HK-2 (cell line): ENCODE measurements at regions not wholly inside any gene's neighbourhood (a gene's known extent, or its start where the extent isn't known, plus 50 kb on each side); places are given as distances from the start of the nearest gene placed in this dataset.
"Not testable (repeated sequence)": the region's sequence is repeated elsewhere in the genome, so short reads cannot be mapped to it uniquely, and the experiment has no call there.

Experiments used
- DNase-seq: peaks from one replicate; pipeline ENCODE4 v3.0.0-alpha.2; 2018; ENCODE audit not compliant: unreplicated experiment

DNA sequence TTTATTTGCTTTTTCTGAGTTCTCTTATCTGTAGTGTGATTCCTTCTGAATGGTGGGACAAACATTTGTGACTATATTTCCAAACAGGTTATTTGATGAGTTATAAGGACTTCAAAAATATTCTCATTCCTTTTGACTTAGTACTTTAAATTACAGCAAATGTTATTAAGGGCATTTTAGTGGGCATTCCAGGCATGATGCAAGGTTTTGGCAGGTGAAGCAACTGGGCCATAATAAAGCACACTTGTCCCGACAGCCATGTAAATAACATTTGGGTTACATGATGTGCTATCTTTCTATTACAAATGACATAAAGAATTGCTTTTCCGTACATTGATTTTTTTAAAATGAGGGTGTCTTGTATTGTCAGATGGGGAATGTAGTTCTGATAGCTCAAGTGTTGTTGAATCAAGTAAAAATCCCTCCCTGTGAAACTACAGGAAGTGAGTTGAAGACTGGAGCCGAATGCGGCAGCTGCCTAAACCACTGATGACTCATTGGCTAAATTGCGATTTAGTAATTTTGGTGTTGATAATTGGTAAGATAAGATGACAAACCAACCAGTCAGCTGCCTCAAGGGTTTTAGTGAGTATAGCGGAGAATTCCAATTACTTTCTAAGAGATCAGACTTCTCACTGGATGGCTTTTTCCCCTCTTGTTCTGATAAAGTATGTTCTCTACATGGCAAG, 231.3 kb upstream of the NPY start:
- DNase-seq = no peak

DNA sequence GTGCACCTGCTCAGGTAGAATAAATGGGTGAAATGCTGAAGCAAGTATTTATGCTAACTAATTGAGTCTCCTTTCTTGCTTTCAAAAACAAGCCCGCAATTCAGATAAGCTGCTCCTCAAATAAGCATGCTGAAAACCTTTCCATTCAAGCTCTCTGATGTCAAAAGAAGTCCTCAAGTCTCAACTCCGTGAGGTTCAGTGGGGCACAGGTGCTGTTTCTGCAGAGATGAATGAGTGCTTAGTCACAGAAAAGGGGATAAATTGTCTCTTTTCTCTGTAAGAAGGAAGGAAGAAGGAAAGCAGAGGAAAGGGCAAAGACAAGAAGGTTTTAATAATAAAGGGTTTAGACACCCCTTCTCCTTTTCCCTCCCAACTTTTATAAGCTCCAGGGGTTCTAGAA, 229.8 kb upstream of the NPY start:
- DNase-seq = no peak

DNA sequence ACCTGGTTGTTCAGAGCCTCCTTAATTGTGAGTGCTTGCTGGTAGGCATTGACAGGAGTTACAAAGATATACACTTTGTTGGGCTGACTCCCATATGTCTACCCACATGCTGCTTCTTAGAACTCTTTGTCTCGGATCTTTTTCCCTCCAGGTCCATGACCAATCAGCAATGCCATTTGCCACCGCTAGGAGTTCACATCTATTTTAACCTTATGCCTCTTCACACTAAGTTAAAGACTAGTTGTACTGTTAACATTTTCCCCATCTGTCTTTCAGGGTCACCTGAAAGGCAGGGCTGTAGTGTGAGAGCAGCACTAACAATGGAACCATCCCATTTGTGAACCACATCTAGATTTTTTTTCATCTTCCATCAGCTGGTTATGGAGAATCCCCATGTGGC, 226.7 kb upstream of the NPY start:
- DNase-seq = no peak

DNA sequence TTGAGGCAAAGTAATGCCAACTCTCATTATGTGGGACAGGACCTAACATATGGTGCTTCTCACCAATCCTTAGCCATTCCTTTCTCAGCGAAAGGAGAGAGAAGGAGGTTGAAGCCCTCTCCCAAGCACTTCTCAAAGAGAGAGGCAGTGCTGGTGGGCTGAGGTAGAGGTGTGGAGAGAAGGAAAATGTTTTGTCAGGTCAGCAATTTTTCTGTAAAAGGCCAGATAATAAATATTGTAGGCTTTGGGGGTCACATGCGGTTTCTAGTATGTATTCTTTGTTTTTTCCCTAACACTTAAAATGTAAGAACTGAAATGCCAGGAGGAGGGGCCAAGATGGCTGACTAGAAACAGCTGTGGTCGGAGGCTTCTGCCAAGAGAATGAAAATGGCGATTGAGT, 225.0 kb upstream of the NPY start:
- DNase-seq = no peak

DNA sequence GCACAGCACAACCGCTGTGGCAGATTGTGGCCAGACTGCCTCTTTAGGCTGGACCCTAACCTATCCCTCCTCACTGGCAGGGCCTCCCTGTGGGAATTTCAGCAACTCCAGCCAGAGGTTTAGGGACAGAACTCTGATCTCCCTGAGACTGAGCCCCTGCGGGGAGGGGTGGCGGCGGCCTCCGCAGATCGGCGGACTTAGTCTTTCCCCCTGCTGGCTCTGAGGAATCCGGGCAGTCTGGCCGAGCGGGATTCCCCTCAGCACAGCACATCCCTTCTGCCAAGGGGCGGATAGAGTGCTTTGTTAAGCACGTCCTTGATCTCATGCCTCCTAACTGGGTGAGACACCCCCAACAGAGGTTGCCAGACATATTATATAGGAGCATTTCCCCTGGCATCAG, 224.2 kb upstream of the NPY start:
- no peak for DNase-seq

DNA sequence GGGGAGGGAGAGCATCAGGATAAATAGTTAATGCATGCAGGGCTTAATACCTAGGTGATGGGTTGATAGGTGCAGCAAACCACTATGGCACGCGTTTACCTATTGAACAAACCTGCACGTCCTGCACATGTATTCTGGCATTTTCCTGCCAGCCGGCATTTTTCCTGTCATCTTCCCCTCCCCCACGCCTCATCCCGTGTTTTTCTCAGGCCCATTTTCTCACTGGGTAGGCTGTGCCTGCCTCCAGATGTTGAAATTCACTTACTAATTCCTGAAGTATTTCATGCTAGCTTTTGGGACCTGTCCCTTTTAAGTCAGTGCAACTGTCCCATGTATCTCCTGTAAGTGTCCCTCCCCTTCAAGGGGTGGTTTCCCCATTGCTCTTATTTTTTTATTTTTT, 220.3 kb upstream of the NPY start:
- DNase-seq = no peak

DNA sequence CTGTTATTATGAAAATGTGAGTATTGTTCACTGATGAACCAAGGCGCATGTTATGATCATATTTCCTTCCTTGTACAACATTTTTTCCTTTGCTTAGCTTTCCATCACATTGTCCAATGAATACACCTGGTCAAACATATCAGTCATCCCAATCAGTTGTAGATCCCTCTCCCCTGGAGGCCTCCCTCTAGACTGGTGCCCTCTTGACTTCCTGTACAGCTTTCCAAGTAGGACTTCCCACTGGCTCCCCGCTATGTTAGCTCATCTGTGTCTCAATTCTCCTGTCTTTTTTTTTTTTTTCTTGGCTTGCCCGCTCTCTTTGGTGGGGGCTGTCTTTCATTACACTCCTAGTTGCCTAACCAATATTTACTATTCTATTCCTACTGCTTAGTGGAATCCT, 214.2 kb upstream of the NPY start:
- DNase-seq = no peak

DNA sequence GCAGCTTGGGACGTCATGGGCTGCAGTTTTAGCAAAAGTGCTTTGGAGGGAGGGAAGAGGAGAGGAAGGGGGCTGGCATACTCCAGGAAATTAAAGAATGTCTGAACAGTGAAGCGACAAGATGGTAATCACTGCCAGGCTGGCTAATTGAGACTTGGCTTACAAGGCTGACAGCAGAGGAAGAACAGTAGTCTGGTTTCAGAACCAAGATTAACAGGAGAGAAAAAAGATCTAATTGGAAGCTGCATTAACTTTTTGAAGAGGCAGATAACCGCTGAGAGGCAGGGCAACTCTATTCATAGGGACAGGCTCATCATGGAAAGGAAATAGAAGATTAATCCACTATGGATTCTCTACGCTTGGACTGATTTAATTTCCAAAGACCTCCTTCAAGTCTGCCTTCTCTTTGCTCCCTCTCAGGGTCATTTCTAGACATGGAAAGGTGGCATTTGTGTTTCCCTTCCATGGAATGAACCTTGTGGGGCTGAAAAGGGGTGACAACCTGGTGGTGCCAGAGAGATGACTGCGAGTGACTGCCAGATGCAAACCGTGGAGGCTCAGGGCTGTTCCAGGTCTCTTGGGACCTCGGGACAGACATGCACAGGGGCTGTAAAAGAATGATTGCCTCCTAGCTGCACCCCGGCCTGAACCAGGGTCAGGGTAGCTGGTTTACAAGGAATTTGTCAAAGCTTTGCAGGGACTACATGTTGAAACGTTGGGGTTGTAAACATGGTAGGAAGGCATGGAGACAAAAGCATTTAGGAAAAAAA, 210.2 kb upstream of the NPY start:
- DNase-seq = no peak

DNA sequence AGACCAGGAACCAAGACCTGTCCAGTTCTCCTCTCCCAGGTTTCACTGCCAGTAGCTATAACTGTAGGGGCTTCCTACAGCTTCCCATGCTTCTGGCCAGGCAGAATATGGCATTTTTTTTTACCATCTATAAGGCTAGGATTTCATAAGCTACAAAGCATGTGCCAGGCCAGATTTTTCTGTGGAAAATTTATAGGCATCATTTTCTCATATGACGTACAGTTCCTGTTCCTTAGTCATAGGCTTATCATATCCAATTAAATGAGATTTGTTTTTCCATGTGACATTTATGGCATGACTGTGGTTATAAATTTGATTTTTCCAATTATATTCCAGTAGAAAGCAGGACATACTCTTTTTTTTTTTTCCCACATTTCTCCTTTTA, 208.6 kb upstream of the NPY start:
- no peak for DNase-seq

DNA sequence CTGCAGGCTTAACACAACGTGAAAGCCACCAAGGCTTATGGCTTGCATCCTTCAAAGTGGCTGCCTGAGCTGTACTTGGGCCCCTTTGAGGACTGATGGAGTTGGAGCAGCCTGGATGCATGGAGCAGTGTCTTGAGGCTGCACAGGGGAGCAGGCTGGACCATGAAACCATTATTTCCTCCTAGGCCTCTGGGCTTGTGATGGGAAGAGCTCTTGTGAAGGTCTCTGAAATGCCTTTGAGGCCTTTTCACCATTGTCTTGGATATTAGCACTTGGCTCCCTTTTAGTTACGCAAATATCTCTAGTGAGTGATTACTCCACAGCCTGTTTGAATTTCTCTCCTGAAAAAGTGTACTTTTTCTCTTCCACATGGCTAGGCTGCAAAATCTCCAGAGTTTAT, 201.2 kb upstream of the NPY start:
- DNase-seq = no peak

DNA sequence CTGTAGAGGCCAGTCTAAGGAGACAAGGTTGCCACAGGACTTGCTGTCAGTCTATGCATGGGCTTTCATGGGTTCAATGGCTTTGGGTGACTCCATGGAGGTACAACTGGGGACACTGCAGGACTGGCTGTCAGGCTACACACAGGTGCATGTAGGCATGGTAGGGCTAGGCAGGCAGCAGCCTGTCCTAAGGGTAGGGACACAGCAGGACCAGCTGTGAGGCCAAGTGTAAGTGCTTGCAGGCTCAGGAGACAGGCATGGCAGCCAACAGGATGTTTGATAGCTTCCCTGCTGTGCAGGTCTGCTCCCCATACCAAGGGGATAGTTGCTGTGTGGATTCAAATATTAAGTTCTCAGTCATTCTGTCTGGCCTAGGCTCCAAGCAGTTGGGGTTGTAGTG, 181.0 kb upstream of the NPY start:
- DNase-seq = no peak

DNA sequence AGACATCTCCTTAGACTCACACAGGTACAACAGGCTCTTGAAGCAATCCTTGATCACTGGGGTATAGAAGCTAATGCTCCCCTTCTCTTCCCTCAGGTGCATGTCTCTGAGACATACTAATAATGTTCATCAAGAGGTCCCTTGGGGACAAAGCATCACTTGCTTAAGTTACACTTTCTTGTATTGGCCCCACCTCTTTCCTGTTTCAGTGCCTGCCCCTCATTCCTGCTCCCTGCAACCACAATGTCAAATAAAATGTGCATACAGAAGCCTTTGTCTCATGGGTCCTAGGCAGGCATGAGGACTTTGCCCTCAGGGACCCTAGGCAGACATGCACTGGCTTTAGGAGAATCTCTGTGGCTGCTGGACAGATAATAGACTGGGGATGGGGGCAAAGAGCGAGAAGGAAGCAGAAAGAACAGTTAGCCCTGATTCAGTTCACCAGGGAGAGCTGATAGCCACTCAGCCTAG, 175.0 kb upstream of the NPY start:
- no peak for DNase-seq

DNA sequence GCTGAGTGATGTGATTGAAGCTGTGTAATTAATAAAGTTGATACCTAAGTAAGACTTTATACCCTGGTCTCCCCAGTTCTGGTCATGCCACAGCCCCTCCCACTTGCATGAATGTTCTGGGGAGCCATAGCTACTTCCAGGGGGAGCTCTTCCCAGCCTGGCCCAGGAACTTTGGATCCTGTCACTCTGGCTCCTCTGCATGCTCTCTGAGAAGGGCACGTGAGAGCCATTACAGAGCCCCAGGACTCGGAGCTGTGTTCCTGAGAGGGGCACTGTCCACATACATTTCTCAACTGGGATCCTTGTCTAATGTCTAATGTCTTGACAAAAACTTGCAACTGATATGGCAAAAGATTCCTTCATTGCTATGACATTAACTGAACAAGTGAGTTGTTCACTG, 173.9 kb upstream of the NPY start:
- no peak for DNase-seq

DNA sequence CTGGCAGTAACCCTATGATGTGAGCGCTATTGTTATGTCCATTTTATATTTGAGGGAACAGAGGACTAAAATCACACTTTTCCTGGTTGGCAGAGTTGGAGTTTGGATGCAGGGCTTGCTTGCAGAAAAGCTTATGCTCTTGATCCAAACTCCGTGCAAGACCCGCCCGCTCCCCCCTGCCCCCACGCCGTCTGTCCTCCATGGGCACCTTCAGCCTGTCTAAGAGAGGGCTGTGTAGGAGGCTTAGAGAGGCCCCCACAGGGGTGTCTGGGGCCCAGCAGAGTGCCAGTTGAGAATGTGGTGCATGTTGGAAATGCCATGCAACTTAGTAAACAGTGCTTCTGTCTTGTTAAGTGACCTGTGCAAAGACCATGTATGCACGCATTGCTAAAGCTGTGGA, 170.5 kb upstream of the NPY start:
- no peak for DNase-seq

DNA sequence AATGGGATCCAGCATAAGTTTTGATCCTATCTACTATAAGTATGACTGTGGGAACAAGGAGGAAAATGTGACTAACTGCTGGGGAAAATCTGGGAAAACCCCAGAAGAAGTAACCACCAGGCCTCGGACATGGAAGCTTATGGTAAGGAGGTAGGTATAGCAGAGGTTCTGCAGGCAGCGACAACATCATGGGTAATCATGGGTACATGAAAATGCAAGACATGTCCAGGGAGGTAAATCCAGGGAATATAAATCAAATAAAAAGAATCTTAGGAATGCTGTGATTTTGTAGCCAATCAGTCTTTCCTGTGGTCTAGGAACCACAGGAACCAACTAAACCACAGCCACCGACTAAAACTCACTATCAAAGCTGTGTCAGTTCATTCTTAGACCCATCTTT, 168.3 kb upstream of the NPY start:
- DNase-seq = no peak

DNA sequence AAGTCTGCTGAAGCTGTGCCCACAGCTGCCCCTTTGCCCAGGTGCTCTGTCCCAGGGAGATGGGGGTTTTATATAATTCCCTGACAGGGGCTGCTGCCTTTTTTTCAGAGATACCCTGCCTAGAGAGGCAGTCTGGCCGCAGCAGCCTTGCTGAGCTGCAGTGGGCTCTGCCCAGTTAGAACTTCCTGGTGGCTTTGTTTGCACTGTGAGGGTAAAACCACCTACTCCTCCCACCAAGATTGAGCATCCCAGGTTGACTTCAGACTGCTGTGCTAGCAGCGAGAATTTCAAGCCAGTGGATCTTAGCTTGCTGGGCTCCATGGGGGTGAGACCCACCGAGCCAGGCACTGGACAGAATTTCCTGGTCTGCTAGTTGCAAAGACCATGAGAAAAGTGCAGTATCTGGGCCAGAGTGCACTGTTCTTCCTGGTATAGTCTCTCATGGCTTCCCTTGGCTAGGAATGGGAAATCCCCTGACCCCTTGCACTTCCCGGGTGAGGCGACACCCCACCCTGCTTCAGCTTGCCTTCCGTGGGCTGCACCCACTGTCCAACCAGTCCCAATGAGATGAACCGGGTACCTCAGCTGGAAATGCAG, 166.0 kb upstream of the NPY start:
- not testable (repeated sequence) for DNase-seq

DNA sequence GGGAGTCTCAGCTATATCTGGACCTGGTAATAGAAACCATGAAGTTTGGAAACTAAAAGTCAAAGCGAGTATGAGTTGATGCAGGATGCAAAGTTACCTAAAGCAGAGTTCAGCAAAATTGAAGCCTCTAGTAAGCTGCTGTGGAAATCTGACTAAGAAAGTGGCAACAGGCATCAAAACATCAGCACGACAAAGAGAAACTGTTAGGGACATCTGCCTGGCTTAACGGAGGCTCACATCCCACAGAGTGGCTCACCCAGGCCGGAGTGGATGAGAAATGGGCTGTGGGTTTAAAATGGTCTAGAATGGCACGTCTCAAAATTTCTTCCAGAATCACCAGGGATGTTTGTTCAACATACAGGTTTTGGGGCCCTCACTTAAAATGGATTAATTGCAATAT, 164.1 kb upstream of the NPY start:
- DNase-seq = no peak

DNA sequence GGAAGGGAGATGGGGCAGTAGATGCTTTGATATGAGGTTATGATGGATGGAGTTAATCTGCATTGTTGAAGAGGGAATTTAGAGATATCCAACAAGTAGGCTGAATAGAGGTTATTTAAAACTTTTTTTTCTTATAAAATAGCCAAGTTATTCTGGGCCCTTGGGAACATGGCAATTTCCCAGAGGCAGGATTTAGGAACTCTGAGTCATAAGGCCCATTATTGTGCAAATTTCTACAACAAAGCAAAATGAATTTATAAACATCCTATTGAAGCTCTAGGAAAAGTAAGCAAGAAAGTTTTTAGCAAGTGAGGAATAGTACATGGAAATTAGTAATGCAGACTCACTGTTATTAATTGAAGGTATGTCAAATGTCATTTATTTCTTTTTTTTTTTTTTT, 160.9 kb upstream of the NPY start:
- no peak for DNase-seq

DNA sequence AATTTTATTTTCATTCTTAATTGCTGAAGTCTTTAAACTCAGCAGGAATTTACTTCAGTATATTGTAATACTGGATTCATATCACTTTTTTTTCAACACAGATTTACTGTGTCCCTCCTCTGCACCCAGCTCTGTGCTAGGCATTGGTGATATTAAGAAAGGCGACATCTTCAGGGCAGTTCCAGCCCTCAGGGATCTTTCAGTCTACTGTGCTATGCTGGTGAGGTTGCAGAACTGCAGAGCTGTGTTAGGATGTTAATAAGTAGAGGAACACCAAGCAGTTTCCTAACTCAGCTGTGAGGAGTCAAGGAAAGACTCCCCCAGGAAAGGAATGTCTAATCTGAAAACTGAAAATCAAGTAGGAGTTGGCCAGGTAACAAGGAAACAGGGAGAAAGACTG, 158.2 kb upstream of the NPY start:
- DNase-seq = no peak

DNA sequence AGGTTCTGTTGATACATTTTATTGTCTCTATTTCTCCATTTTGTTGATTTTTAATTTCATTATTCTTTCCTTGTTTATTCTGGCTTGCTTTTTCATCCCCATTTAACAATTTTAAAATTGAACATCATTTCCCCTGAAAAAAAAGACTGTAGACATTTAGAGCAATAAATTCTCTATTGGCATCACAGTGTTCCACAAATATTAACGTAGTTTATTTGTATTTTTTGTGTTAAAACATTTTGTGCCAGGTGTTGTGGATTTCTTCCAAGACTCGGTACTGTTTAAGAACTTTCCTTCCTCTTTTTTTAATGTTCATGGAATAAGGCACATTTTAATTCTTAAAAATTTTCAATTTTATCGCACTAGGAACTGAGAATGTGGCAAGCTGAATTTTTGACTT, 156.1 kb upstream of the NPY start:
- DNase-seq = no peak

DNA sequence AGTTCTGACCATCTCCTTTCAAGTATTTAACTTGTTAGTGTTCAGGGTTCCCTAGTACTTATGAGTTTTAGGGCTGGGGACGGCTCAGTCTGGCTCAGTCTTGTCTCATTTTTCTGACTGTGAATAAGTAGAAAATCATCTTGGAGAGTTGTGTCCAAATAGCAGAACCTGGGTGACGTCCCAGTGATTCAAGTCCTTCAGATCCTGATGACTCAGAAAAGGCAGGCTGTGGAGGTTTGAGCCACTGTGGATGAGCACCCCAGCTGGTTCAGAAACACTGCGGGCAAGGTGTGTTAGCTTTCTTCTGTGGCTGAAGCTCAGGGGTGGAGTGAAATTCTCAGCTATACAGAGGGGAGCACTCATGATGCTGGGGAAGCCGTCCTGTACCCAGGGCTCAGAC, 154.4 kb upstream of the NPY start:
- DNase-seq = peak; percentile 10

DNA sequence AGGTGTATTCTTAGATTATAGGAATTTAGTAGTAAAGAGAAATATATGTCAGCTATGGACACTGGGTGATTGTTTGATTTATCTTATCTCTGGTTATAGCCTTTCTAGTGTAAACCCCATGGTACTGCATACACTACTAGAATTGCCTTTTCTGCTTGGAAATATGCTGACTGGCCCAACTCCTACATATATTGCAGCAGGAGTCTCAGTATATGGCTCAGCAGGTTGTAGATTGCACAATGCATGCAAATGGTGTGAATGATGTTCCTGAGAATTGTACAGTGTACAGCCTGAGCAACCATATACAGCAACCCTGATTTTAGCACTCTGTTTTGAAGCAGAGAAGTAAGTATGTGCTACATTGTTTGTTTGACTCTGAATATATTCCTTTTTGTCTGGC, 153.4 kb upstream of the NPY start:
- no peak for DNase-seq

DNA sequence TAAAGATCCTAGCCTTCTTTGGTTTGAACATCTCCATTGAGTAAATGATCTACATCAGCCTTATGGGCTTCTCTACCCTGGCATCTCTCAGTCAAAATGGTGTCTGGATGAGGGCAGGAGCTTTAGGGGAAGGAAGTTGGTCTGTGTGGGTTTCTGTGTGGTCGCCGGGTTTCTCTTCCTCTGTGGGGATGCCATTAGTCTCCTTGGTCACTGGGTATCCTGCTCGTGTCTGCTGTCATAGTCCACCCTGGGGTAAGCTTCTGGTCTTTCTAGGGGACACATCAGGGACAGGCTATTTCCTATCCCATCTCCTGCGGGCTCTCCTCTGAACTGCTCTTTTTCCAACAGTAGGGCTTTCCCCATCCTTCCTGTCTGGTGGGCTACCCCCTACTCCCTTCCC, 150.3 kb upstream of the NPY start:
- no peak for DNase-seq
